ENCODE measurements at regions not wholly inside any gene's neighbourhood (a gene's known extent, or its start where the extent isn't known, plus 50 kb on each side); places are given as distances from the start of the nearest gene placed in this dataset.

DNA sequence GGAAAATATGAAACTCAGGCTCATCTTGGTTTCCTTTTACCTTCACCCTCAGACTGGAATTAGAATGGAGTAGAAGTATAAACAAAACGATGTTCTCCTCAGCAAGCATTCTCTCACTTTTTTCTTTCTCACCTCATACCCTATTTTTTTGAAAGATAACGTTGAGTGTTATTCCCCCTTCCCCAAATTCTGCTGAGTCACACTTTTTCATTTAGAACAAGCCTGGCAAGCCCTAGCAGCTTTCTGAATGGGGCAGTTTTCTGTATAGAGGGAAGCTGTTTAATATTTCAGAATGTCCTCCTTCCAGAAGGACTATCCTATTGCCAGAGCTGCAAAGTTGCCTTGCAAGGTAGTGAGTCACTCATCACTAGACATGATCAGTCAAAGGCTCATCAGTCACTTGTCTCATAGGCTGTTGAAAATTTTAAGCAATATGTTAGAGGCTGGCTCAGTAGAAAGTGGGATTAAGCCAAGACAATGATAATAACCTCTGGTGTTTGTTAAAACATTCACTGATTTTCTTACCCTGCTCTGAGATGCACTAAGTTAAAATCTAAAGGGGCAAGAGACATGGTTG is 416.1 kb downstream of the RNF144A start (continued):
- TF ChIP-seq, protein P1, sequence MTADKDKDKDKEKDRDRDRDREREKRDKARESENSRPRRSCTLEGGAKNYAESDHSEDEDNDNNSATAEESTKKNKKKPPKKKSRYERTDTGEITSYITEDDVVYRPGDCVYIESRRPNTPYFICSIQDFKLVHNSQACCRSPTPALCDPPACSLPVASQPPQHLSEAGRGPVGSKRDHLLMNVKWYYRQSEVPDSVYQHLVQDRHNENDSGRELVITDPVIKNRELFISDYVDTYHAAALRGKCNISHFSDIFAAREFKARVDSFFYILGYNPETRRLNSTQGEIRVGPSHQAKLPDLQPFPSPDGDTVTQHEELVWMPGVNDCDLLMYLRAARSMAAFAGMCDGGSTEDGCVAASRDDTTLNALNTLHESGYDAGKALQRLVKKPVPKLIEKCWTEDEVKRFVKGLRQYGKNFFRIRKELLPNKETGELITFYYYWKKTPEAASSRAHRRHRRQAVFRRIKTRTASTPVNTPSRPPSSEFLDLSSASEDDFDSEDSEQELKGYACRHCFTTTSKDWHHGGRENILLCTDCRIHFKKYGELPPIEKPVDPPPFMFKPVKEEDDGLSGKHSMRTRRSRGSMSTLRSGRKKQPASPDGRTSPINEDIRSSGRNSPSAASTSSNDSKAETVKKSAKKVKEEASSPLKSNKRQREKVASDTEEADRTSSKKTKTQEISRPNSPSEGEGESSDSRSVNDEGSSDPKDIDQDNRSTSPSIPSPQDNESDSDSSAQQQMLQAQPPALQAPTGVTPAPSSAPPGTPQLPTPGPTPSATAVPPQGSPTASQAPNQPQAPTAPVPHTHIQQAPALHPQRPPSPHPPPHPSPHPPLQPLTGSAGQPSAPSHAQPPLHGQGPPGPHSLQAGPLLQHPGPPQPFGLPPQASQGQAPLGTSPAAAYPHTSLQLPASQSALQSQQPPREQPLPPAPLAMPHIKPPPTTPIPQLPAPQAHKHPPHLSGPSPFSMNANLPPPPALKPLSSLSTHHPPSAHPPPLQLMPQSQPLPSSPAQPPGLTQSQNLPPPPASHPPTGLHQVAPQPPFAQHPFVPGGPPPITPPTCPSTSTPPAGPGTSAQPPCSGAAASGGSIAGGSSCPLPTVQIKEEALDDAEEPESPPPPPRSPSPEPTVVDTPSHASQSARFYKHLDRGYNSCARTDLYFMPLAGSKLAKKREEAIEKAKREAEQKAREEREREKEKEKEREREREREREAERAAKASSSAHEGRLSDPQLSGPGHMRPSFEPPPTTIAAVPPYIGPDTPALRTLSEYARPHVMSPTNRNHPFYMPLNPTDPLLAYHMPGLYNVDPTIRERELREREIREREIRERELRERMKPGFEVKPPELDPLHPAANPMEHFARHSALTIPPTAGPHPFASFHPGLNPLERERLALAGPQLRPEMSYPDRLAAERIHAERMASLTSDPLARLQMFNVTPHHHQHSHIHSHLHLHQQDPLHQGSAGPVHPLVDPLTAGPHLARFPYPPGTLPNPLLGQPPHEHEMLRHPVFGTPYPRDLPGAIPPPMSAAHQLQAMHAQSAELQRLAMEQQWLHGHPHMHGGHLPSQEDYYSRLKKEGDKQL (CRISPR knock-in tag; IDR thresholded peaks at IDR 0.05; ENCODE audit: borderline replicate concordance) = no peak
- TF ChIP-seq, protein P2, sequence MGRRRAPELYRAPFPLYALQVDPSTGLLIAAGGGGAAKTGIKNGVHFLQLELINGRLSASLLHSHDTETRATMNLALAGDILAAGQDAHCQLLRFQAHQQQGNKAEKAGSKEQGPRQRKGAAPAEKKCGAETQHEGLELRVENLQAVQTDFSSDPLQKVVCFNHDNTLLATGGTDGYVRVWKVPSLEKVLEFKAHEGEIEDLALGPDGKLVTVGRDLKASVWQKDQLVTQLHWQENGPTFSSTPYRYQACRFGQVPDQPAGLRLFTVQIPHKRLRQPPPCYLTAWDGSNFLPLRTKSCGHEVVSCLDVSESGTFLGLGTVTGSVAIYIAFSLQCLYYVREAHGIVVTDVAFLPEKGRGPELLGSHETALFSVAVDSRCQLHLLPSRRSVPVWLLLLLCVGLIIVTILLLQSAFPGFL (CRISPR knock-in tag; IDR thresholded peaks at IDR 0.05) = no peak
- no peak for TF ChIP-seq SETDB1 (IDR thresholded peaks at IDR 0.05; ENCODE audit: low read length)
- TF ChIP-seq BCOR (IDR thresholded peaks at IDR 0.05) = no peak
- no peak for TF ChIP-seq CHD1 (IDR thresholded peaks at IDR 0.05; ENCODE audit: low read length)
- TF ChIP-seq C11orf30 (IDR thresholded peaks at IDR 0.05; ENCODE audit: low read depth) = peak; percentile 80
- TF ChIP-seq, protein P3, sequence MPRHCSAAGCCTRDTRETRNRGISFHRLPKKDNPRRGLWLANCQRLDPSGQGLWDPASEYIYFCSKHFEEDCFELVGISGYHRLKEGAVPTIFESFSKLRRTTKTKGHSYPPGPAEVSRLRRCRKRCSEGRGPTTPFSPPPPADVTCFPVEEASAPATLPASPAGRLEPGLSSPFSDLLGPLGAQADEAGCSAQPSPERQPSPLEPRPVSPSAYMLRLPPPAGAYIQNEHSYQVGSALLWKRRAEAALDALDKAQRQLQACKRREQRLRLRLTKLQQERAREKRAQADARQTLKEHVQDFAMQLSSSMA (CRISPR knock-in tag; IDR thresholded peaks at IDR 0.05) = no peak
- TF ChIP-seq FOS (IDR thresholded peaks at IDR 0.05; ENCODE audit: extremely low read depth, insufficient read length) = no peak
- no peak for TF ChIP-seq KAT8 (IDR thresholded peaks at IDR 0.05; ENCODE audit: low read depth)
- no peak for TF ChIP-seq CREM (IDR thresholded peaks at IDR 0.05; ENCODE audit: low read depth)
- no peak for TF ChIP-seq FOXM1 (IDR thresholded peaks at IDR 0.05; ENCODE audit: low read depth)
- no peak for TF ChIP-seq FOXM1 (CRISPR knock-in tag; IDR thresholded peaks at IDR 0.05; ENCODE audit: low read depth)
- no peak for TF ChIP-seq KHSRP (IDR thresholded peaks at IDR 0.05)
- TF ChIP-seq, protein P4, sequence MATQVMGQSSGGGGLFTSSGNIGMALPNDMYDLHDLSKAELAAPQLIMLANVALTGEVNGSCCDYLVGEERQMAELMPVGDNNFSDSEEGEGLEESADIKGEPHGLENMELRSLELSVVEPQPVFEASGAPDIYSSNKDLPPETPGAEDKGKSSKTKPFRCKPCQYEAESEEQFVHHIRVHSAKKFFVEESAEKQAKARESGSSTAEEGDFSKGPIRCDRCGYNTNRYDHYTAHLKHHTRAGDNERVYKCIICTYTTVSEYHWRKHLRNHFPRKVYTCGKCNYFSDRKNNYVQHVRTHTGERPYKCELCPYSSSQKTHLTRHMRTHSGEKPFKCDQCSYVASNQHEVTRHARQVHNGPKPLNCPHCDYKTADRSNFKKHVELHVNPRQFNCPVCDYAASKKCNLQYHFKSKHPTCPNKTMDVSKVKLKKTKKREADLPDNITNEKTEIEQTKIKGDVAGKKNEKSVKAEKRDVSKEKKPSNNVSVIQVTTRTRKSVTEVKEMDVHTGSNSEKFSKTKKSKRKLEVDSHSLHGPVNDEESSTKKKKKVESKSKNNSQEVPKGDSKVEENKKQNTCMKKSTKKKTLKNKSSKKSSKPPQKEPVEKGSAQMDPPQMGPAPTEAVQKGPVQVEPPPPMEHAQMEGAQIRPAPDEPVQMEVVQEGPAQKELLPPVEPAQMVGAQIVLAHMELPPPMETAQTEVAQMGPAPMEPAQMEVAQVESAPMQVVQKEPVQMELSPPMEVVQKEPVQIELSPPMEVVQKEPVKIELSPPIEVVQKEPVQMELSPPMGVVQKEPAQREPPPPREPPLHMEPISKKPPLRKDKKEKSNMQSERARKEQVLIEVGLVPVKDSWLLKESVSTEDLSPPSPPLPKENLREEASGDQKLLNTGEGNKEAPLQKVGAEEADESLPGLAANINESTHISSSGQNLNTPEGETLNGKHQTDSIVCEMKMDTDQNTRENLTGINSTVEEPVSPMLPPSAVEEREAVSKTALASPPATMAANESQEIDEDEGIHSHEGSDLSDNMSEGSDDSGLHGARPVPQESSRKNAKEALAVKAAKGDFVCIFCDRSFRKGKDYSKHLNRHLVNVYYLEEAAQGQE (IDR thresholded peaks at IDR 0.05; ENCODE audit: borderline replicate concordance) = no peak
- TF ChIP-seq, protein P4 (CRISPR knock-in tag; IDR thresholded peaks at IDR 0.05; ENCODE audit: low read depth) = no peak

All from K562 (cell line).